Parathyroid adenoma (tissue), 2 donors: ENCODE measurements at regions not wholly inside any gene's neighbourhood (a gene's known extent, or its start where the extent isn't known, plus 50 kb on each side); places are given as distances from the start of the nearest gene placed in this dataset.

Experiments
- H2AFZ ChIP-seq: fragments of 300-600 bp; sonication (generic); one replicate; pipeline ENCODE4 v1.7.0; 2017; ENCODE audit warnings: antibody characterized with exemption, mild to moderate bottlenecking
- H3K27ac ChIP-seq: fragments of 300-600 bp; sonication (generic); one replicate; pipeline ENCODE4 v1.7.0; 2017
- H3K27me3 ChIP-seq: fragments of 300-600 bp; sonication (generic); one replicate; pipeline ENCODE4 v1.7.0; 2017; ENCODE audit warnings: low read length; ENCODE audit not compliant: control insufficient read depth, insufficient read depth
- H3K36me3 ChIP-seq: fragments of 300-600 bp; sonication (generic); one replicate; pipeline ENCODE4 v1.7.0; 2017; ENCODE audit warnings: low read length; ENCODE audit not compliant: control insufficient read depth, insufficient read depth
- H3K4me1 ChIP-seq: fragments of 300-600 bp; sonication (generic); one replicate; pipeline ENCODE4 v1.7.0; 2017; ENCODE audit warnings: control low read depth
- H3K4me2 ChIP-seq: fragments of 300-600 bp; sonication (generic); one replicate; pipeline ENCODE4 v1.7.0; 2017; ENCODE audit warnings: low read length
- H3K4me3 ChIP-seq: fragments of 300-600 bp; sonication (generic); one replicate; pipeline ENCODE4 v1.7.0; 2017; ENCODE audit warnings: low read depth, low read length
- H3K79me2 ChIP-seq: fragments of 300-600 bp; sonication (generic); one replicate; pipeline ENCODE4 v1.7.0; 2017; ENCODE audit warnings: control low read depth
- H3K9ac ChIP-seq: fragments of 300-600 bp; sonication (generic); one replicate; pipeline ENCODE4 v1.7.0; 2017; ENCODE audit warnings: mild to moderate bottlenecking
- H3K9me3 ChIP-seq: fragments of 300-600 bp; sonication (generic); one replicate; pipeline ENCODE4 v1.7.0; 2017; ENCODE audit warnings: low read length; ENCODE audit not compliant: control insufficient read depth
- TF ChIP-seq, protein P1 (sequence below): fragments of 300-600 bp; sonication (generic); IDR thresholded peaks from one replicate; pipeline ENCODE4 v1.7.0; 2017; ENCODE audit warnings: antibody characterized with exemption, mild to moderate bottlenecking
- donor health status: primary hyperparathyroidism.

DNA sequence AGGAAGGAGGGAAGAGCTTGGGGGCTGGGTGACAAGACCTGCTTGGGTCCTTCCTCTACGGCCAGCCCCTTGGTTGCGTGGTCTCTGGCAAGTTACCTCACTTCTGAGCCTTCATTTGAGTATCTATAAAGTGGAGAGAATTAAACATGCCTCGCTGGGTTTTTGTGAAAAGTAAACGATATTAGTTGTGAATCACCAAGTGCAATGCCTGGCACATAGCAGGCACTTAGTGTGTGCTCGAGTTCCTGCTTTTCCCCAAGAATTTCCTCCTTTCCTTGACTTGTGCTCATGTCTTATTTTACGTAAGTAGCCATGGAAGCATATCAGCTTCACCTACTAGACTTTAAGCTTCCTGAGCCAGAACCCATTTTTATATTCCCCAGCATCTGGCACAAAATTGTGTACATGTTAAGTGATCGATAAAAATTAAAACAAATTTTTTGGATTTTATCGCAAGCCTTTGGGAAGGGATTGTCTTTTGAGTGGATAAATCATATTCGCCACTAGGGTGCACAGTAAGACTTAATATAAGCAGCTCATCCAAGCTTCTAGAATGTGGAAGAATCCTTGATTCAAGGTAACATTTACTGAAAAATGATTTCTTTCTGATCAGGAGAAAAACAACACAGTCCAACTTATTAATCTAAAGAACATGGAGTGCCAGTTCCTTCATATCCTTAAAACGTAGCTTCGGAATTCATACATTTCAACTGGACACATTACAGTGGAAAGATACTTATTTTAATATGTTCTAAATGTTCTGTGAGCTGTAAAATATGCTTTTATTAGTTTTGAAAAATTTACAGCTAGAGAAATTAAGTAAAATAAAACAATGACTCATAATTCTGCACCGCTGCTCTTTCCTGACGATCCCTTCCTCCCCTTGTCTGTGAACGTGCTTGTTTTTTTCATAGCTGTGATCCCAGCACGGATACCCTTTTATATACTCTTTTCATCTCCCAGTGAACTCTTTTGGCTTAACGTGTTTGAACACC is 62.0 kb downstream of the SLC25A47 start:
- Histone ChIP-seq H3K36me3 (no peaks in the 10 kb centered on the region), H3K79me2 (peaks cover 30% of the 10 kb centered on the region), H2AFZ (no peak overlapping the region), H3K4me2 (no peak overlapping the region), H3K27me3 (no peaks in the 10 kb centered on the region), H3K9ac (no peak overlapping the region), H3K27ac (no peak overlapping the region), H3K4me1 (no peaks in the 10 kb centered on the region), H3K9me3 (no peaks in the 10 kb centered on the region), H3K4me3 (no peak overlapping the region)
- TF ChIP-seq, protein P1, sequence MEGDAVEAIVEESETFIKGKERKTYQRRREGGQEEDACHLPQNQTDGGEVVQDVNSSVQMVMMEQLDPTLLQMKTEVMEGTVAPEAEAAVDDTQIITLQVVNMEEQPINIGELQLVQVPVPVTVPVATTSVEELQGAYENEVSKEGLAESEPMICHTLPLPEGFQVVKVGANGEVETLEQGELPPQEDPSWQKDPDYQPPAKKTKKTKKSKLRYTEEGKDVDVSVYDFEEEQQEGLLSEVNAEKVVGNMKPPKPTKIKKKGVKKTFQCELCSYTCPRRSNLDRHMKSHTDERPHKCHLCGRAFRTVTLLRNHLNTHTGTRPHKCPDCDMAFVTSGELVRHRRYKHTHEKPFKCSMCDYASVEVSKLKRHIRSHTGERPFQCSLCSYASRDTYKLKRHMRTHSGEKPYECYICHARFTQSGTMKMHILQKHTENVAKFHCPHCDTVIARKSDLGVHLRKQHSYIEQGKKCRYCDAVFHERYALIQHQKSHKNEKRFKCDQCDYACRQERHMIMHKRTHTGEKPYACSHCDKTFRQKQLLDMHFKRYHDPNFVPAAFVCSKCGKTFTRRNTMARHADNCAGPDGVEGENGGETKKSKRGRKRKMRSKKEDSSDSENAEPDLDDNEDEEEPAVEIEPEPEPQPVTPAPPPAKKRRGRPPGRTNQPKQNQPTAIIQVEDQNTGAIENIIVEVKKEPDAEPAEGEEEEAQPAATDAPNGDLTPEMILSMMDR, result no peak

DNA sequence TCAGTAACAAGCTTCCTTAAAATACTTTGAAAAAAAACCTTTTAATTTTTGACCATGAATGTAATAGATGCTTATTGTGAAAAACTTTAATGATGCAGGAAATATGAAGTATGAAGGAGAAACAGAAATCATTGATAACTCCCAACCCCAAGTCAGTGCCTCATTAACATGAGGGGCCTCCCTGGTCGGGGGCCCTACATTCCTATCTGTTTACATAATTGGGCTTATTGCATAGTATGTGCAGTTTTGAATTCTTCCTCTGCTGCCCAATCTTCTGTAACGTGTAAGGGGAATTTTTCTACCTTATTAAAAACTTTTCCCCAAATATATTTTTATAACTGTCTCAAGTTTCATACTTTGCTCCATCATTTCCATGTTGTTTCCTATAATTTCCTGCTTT is 63.0 kb downstream of the SLC25A47 start:
- H3K79me2 ChIP-seq, result peaks cover 29% of the 10 kb centered on the region
- H3K27ac ChIP-seq, result no peak overlapping the region
- H3K9me3 ChIP-seq, result no peaks in the 10 kb centered on the region
- no peak overlapping the region for H3K9ac ChIP-seq
- no peaks in the 10 kb centered on the region for H3K4me1 ChIP-seq
- H3K4me3 ChIP-seq, result no peak overlapping the region
- no peaks in the 10 kb centered on the region for H3K36me3 ChIP-seq
- no peaks in the 10 kb centered on the region for H3K27me3 ChIP-seq
- H3K4me2 ChIP-seq, result no peak overlapping the region
- TF ChIP-seq, protein P1, result no peak
- H2AFZ ChIP-seq, result no peak overlapping the region

DNA sequence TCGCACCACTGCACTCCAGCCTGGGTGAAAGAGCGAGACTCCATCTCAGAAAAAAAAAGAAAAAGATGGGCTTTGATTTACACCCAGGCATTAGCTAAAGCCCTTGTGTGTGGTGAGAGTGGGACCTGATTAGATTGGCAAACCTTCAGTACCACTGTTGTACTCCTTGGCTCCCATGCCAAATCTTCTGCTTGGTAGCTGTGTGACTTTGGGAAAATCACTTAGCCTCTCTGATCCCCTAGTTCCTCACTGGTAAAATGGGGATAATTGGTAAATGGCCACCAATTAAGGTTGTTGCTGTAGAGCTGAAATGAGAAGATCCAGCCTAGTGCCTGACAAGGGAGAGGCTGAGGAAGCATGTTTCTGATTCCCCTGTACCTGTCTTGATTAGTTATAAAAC is 63.7 kb downstream of the SLC25A47 start:
- TF ChIP-seq, protein P1, result no peak
- Histone ChIP-seq H3K36me3 (no peaks in the 10 kb centered on the region), H3K4me2 (no peak overlapping the region), H3K4me1 (no peaks in the 10 kb centered on the region), H3K27me3 (no peaks in the 10 kb centered on the region), H3K79me2 (peaks cover 29% of the 10 kb centered on the region), H3K9ac (no peak overlapping the region), H2AFZ (no peak overlapping the region), H3K9me3 (no peaks in the 10 kb centered on the region), H3K27ac (no peak overlapping the region), H3K4me3 (no peak overlapping the region)

DNA sequence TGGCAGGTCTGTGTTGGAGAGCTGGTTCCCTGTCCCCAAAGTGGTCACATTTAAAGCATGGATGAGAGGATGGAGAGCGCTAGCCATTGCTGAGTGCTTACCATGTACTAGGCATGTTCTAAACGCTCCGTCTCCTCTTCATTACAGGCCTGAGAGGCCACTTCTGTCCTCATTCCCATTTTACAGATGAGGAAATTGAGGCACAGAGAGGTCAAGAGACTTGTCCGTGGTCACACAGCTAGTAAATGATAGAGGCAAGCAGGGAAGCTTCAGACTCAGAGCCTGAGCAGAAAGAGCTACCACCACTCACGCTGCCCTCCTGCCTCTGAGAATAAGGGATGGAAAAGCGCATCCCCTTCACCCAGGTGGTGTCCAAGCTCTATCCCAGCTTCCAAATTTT is 64.3 kb downstream of the SLC25A47 start:
- no peak overlapping the region for H3K4me3 ChIP-seq
- TF ChIP-seq, protein P1, result no peak
- no peak overlapping the region for H3K27ac ChIP-seq
- no peaks in the 10 kb centered on the region for H3K4me1 ChIP-seq
- no peaks in the 10 kb centered on the region for H3K36me3 ChIP-seq
- no peaks in the 10 kb centered on the region for H3K9me3 ChIP-seq
- peaks cover 26% of the 10 kb centered on the region for H3K79me2 ChIP-seq
- no peak overlapping the region for H3K4me2 ChIP-seq
- H3K9ac ChIP-seq, result no peak overlapping the region
- no peak overlapping the region for H2AFZ ChIP-seq
- H3K27me3 ChIP-seq, result no peaks in the 10 kb centered on the region
